IMR-90 (cell line): ENCODE measurements at regions not wholly inside any gene's neighbourhood (a gene's known extent, or its start where the extent isn't known, plus 50 kb on each side); places are given as distances from the start of the nearest gene placed in this dataset.

Experiments
- ATAC-seq: fragments of 200-7000 bp; cut with Tn5 transposase; 2 replicates; pipeline ENCODE4 v1.9.1; 2020; ENCODE audit warnings: low read depth, mild to moderate bottlenecking, moderate library complexity
- BruUV-seq: library from RNA; stranded (reverse); fragments of 400-500 nt; replicated peaks from 2 replicates; lab custom pipeline; 2021; lab: Mats Ljungman, UMichigan
- CTCF ChIA-PET: fragments of 300-600 bp; formaldehyde crosslinking; extraction: SDS; loops from one replicate; lab custom pipeline; 2021; ENCODE audit warnings: antibody characterized with exemption; lab: Yijun Ruan, JAX
- POLR2A ChIA-PET: fragments of 300-600 bp; sonication (Branson Sonifier 250); formaldehyde crosslinking; loops from one replicate; lab custom pipeline; 2022; ENCODE audit warnings: antibody characterized with exemption; ENCODE audit not compliant: unreplicated experiment; lab: Charles Lee
- DNase-seq: peaks from one replicate; pipeline ENCODE4 v3.0.0; 2013
- H2AFZ ChIP-seq: replicated peaks from 2 replicates; pipeline ENCODE3; 2013; ENCODE audit warnings: low read length, mild to moderate bottlenecking; ENCODE audit not compliant: poor library complexity
- H2AK5ac ChIP-seq: 2 replicates; pipeline ENCODE4 v1.6.1; 2013; ENCODE audit warnings: low read depth, low read length, inconsistent platforms
- H2AK9ac ChIP-seq: replicated peaks from 2 replicates; pipeline ENCODE3; 2013; ENCODE audit warnings: mild to moderate bottlenecking, low read depth, low read length, moderate library complexity; ENCODE audit not compliant: poor library complexity
- H2BK120ac ChIP-seq: 2 replicates; pipeline ENCODE4 v1.6.1; 2013; ENCODE audit warnings: low read depth, low read length, inconsistent platforms
- H2BK15ac ChIP-seq: 3 replicates; pipeline ENCODE4 v1.6.1; 2013; ENCODE audit warnings: low read depth, low read length, inconsistent platforms
- H2BK20ac ChIP-seq: 2 replicates; pipeline ENCODE4 v1.6.1; 2013; ENCODE audit warnings: low read depth, mild to moderate bottlenecking, inconsistent platforms, low read length, moderate library complexity
- H2BK5ac ChIP-seq: 2 replicates; pipeline ENCODE4 v1.6.1; 2013; ENCODE audit warnings: mild to moderate bottlenecking, low read depth, low read length, inconsistent platforms; ENCODE audit not compliant: poor library complexity, severe bottlenecking
- H3K14ac ChIP-seq: replicated peaks from 2 replicates; pipeline ENCODE4 v1.6.1; 2013; ENCODE audit warnings: low read depth, low read length, inconsistent platforms
- H3K18ac ChIP-seq: 2 replicates; pipeline ENCODE4 v1.6.1; 2013; ENCODE audit warnings: low read depth, low read length, control low read depth
- H3K23ac ChIP-seq: 2 replicates; pipeline ENCODE4 v1.6.1; 2013; ENCODE audit warnings: low read depth, low read length, inconsistent platforms
- H3K27ac ChIP-seq: 2 replicates; pipeline ENCODE4 v1.5.1; 2013; ENCODE audit warnings: mild to moderate bottlenecking, control low read depth, low read length; ENCODE audit not compliant: insufficient read depth
- H3K27me3 ChIP-seq: 2 replicates; pipeline ENCODE4 v1.6.1; 2013; ENCODE audit warnings: low read length; ENCODE audit not compliant: control insufficient read depth, insufficient read depth
- H3K36me3 ChIP-seq: 2 replicates; pipeline ENCODE4 v1.6.1; 2013; ENCODE audit warnings: low read length, mixed read lengths; ENCODE audit not compliant: control insufficient read depth, insufficient read depth
- H3K4ac ChIP-seq: 2 replicates; pipeline ENCODE4 v1.6.1; 2013; ENCODE audit warnings: low read depth, low read length, inconsistent platforms
- H3K4me1 ChIP-seq: 2 replicates; pipeline ENCODE4 v1.6.1; 2013; ENCODE audit warnings: low read length, mixed read lengths; ENCODE audit not compliant: control insufficient read depth, insufficient read depth
- H3K4me2 ChIP-seq: 2 replicates; pipeline ENCODE4 v1.6.1; 2013; ENCODE audit warnings: low read depth, mild to moderate bottlenecking, control low read depth, low read length, moderate library complexity
- H3K4me3 ChIP-seq: 2 replicates; pipeline ENCODE4 v1.5.1; 2013; ENCODE audit warnings: low read depth, mild to moderate bottlenecking, control low read depth, low read length, moderate library complexity; ENCODE audit not compliant: insufficient read depth
- H3K56ac ChIP-seq: 2 replicates; pipeline ENCODE4 v1.6.1; 2013; ENCODE audit warnings: low read length, inconsistent platforms; ENCODE audit not compliant: insufficient read depth; ENCODE audit errors: extremely low read depth
- H3K79me1 ChIP-seq, 2 experiments: 2 replicates each; pipeline ENCODE4 v1.6.1; 2013; ENCODE audit warnings: low read length in 2 of 2, inconsistent platforms in 1 of 2, low read depth in 1 of 2
- H3K9ac ChIP-seq: 2 replicates; pipeline ENCODE4 v1.6.1; 2013; ENCODE audit warnings: low read depth, low read length, control low read depth
- H3K9me1 ChIP-seq: 2 replicates; pipeline ENCODE4 v1.6.1; 2013; ENCODE audit warnings: low read length, inconsistent platforms; ENCODE audit not compliant: insufficient read depth
- H3K9me3 ChIP-seq: 2 replicates; pipeline ENCODE4 v1.6.1; 2013; ENCODE audit warnings: low read length; ENCODE audit not compliant: control insufficient read depth, insufficient read depth
- H4K20me1 ChIP-seq: 2 replicates; pipeline ENCODE4 v1.6.1; 2013; ENCODE audit warnings: low read length, inconsistent platforms; ENCODE audit not compliant: insufficient read depth
- H4K5ac ChIP-seq: 2 replicates; pipeline ENCODE4 v1.6.1; 2013; ENCODE audit warnings: mild to moderate bottlenecking, low read depth, low read length, control low read depth
- H4K8ac ChIP-seq, 2 experiments: 2 replicates each; pipeline ENCODE4 v1.6.1; 2013; ENCODE audit warnings: low read depth in 2 of 2, low read length in 2 of 2, control low read depth in 1 of 2, inconsistent platforms in 1 of 2
- H4K91ac ChIP-seq: 2 replicates; pipeline ENCODE4 v1.6.1; 2013; ENCODE audit warnings: low read depth, low read length, inconsistent platforms; ENCODE audit not compliant: insufficient read depth
- CEBPB ChIP-seq: IDR thresholded peaks from 2 replicates; pipeline ENCODE4 v1.6.1; 2012; ENCODE audit warnings: low read depth, low read length, improper control_type of control experiment
- CHD1 ChIP-seq: IDR thresholded peaks from 2 replicates; pipeline ENCODE4 v1.6.1; 2012; ENCODE audit warnings: low read depth, low read length, improper control_type of control experiment
- CTCF ChIP-seq: conservative IDR thresholded peaks from 2 replicates; pipeline ENCODE4 v1.5.1; 2012; ENCODE audit warnings: mild to moderate bottlenecking, low read depth, low read length, improper control_type of control experiment
- FOS ChIP-seq: fragments of 150-350 bp; IDR thresholded peaks from 2 replicates; pipeline ENCODE4 v1.6.1; 2016; ENCODE audit warnings: low read depth, low read length
- MAFK ChIP-seq: IDR thresholded peaks from 2 replicates; pipeline ENCODE4 v1.6.1; 2012; ENCODE audit warnings: low read depth, low read length, improper control_type of control experiment
- MAZ ChIP-seq: IDR thresholded peaks from 2 replicates; pipeline ENCODE4 v1.6.1; 2012; ENCODE audit warnings: low read depth, mild to moderate bottlenecking, low read length, improper control_type of control experiment, moderate library complexity, borderline replicate concordance
- MXI1 ChIP-seq: IDR thresholded peaks from 2 replicates; pipeline ENCODE4 v1.6.1; 2012; ENCODE audit warnings: low read depth, mild to moderate bottlenecking, low read length, moderate library complexity, borderline replicate concordance
- NFE2L2 ChIP-seq: fragments of 150-350 bp; IDR thresholded peaks from 2 replicates; pipeline ENCODE4 v1.6.1; 2016; ENCODE audit warnings: low read depth, mild to moderate bottlenecking, low read length
- POLR2A ChIP-seq: IDR thresholded peaks from 2 replicates; pipeline ENCODE4 v1.6.1; 2012; ENCODE audit warnings: mild to moderate bottlenecking, low read depth, low read length
- RAD21 ChIP-seq: IDR thresholded peaks from 2 replicates; pipeline ENCODE4 v1.6.1; 2012; ENCODE audit warnings: low read length, improper control_type of control experiment
- RFX5 ChIP-seq: IDR thresholded peaks from 2 replicates; pipeline ENCODE4 v1.8.0; 2012; ENCODE audit warnings: low read depth, mild to moderate bottlenecking, low read length, moderate library complexity
- SMC3 ChIP-seq: fragments of 150-350 bp; IDR thresholded peaks from 2 replicates; pipeline ENCODE4 v1.6.1; 2016; ENCODE audit warnings: low read depth, mild to moderate bottlenecking, antibody characterized with exemption, low read length, moderate library complexity
- USF2 ChIP-seq: fragments of 150-350 bp; IDR thresholded peaks from 2 replicates; pipeline ENCODE4 v1.6.1; 2017; ENCODE audit warnings: mild to moderate bottlenecking, antibody characterized with exemption, low read length, low read depth
- WGBS, 2 experiments: methylation state at CpG; one replicate each; pipeline versions ENCODE4 v1.1.5 to v1.1.7; 2013; ENCODE audit warnings: missing lambda C conversion rate in 2 of 2; ENCODE audit not compliant: insufficient read length in 1 of 2; ENCODE audit errors: extremely low coverage in 2 of 2; 5-methylcytosine and 5-hydroxymethylcytosine counted together
- dilution Hi-C: fragments of 300-500 bp; cut with HindIII; formaldehyde crosslinking; loops from one replicate; pipeline ENCODE4 v1.14.3; 2018; ENCODE audit warnings: low sequenced_read_pairs; ENCODE audit not compliant: unreplicated experiment
- in situ Hi-C: fragments of 300-500 bp; cut with MboI; formaldehyde crosslinking; loops from 3 replicates; pipeline ENCODE4 v1.14.3; 2019; ENCODE audit warnings: low sequenced_read_pairs, inconsistent platforms, mixed read lengths
- intact Hi-C: fragments of 100-400 bp; cut with micrococcal nuclease; formaldehyde crosslinking; loops from 2 replicates; pipeline ENCODE4 v1.10.0; 2022
- TF ChIP-seq, protein P1 (sequence below): fragments of 150-350 bp; IDR thresholded peaks from 2 replicates; pipeline ENCODE4 v1.6.1; 2016; ENCODE audit warnings: low read depth, mild to moderate bottlenecking, low read length, moderate library complexity, borderline replicate concordance

GRCh38 chr15:98312913-98313312 lies 335.4 kb upstream of the IGF1R start:
- no peak overlapping the region for H2BK5ac ChIP-seq
- H3K79me1 ChIP-seq = no peaks in the 10 kb centered on the region
- no peak overlapping the region for H4K5ac ChIP-seq
- H4K20me1 ChIP-seq = no peaks in the 10 kb centered on the region
- no peak overlapping the region for H3K56ac ChIP-seq
- H3K27me3 ChIP-seq = no peaks in the 10 kb centered on the region
- no peak overlapping the region for H3K4me2 ChIP-seq
- WGBS, 2 experiments = 47% methylated on average over 3 of the region's 4 CpGs; no CpG with 5 or more reads in 1 of the 2 experiments
- H2AFZ ChIP-seq = peak overlapping the region; percentile 56
- H3K4me3 ChIP-seq = no peak overlapping the region
- no peak overlapping the region for H2BK20ac ChIP-seq
- H2AK9ac ChIP-seq = no peak overlapping the region
- no peak overlapping the region for H2AK5ac ChIP-seq
- no peaks in the 10 kb centered on the region for H3K9me1 ChIP-seq
- no peak for DNase-seq
- no peak overlapping the region for H3K14ac ChIP-seq
- no TSS peak for BruUV-seq
- dilution Hi-C loops (no loop called here), intact Hi-C loops (no loop called here), in situ Hi-C loops (no loop called here)
- H4K91ac ChIP-seq = no peak overlapping the region
- H3K36me3 ChIP-seq = no peaks in the 10 kb centered on the region
- TF ChIP-seq MXI1 (no peak), MAFK (no peak), CEBPB (no peak), RFX5 (no peak), SMC3 (no peak), MAZ (no peak), USF2 (no peak), NFE2L2 (no peak), CHD1 (no peak), POLR2A (no peak), CTCF (no peak), RAD21 (no peak), FOS (no peak)
- TF ChIP-seq, protein P1, sequence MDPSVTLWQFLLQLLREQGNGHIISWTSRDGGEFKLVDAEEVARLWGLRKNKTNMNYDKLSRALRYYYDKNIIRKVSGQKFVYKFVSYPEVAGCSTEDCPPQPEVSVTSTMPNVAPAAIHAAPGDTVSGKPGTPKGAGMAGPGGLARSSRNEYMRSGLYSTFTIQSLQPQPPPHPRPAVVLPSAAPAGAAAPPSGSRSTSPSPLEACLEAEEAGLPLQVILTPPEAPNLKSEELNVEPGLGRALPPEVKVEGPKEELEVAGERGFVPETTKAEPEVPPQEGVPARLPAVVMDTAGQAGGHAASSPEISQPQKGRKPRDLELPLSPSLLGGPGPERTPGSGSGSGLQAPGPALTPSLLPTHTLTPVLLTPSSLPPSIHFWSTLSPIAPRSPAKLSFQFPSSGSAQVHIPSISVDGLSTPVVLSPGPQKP = no peak
- H3K23ac ChIP-seq = no peak overlapping the region
- H3K27ac ChIP-seq = no peak overlapping the region
- ChIA-PET CTCF (no interaction called here), POLR2A (no interaction called here)
- no peak for ATAC-seq
- no peak overlapping the region for H2BK120ac ChIP-seq
- H3K4me1 ChIP-seq = no peaks in the 10 kb centered on the region
- H3K9me3 ChIP-seq = no peaks in the 10 kb centered on the region
- H3K9ac ChIP-seq = no peak overlapping the region
- no peak overlapping the region for H2BK15ac ChIP-seq
- no peak overlapping the region for H3K4ac ChIP-seq
- H3K18ac ChIP-seq = no peak overlapping the region
- no peak overlapping the region for H4K8ac ChIP-seq
